ENCODE measurements at regions not wholly inside any gene's neighbourhood (a gene's known extent, or its start where the extent isn't known, plus 50 kb on each side); places are given as distances from the start of the nearest gene placed in this dataset.

DNA sequence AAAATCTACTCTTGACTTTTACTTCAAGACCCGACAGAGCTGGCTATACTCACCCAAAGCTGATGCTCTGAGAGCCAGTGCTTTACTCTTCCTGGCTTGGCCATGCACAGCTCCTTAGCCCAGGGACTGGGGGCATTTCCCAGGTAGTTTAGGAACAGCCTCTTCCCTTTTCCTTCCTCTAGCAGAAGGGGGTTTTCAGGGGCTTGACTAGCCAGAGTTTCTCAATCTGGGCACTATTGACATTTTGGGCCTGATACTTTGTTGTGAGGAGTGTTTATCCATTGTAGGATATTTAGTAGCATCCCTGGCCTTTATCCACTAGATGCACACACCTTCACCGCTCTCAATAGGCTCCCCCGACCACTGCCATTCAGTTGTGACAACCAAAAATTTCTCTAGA, 50.0 kb upstream of the RFX3 start:
- TF ChIP-seq, protein P1, sequence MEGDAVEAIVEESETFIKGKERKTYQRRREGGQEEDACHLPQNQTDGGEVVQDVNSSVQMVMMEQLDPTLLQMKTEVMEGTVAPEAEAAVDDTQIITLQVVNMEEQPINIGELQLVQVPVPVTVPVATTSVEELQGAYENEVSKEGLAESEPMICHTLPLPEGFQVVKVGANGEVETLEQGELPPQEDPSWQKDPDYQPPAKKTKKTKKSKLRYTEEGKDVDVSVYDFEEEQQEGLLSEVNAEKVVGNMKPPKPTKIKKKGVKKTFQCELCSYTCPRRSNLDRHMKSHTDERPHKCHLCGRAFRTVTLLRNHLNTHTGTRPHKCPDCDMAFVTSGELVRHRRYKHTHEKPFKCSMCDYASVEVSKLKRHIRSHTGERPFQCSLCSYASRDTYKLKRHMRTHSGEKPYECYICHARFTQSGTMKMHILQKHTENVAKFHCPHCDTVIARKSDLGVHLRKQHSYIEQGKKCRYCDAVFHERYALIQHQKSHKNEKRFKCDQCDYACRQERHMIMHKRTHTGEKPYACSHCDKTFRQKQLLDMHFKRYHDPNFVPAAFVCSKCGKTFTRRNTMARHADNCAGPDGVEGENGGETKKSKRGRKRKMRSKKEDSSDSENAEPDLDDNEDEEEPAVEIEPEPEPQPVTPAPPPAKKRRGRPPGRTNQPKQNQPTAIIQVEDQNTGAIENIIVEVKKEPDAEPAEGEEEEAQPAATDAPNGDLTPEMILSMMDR (conservative IDR thresholded peaks at IDR 0.05; ENCODE audit: low read depth, low read length): no peak
- TF ChIP-seq EZH2phosphoT487 (IDR thresholded peaks at IDR 0.05; ENCODE audit: borderline replicate concordance, low read length): no peak
- TF ChIP-seq EZH2 (IDR thresholded peaks at IDR 0.05; ENCODE audit: low read length, unreplicated experiment): no peak

Measured in PC-3 (cell line).